ENCODE measurements at regions not wholly inside any gene's neighbourhood (a gene's known extent, or its start where the extent isn't known, plus 50 kb on each side); places are given as distances from the start of the nearest gene placed in this dataset.
"Not testable (repeated sequence)": the region's sequence is repeated elsewhere in the genome, so short reads cannot be mapped to it uniquely, and the experiment has no call there.

DNA sequence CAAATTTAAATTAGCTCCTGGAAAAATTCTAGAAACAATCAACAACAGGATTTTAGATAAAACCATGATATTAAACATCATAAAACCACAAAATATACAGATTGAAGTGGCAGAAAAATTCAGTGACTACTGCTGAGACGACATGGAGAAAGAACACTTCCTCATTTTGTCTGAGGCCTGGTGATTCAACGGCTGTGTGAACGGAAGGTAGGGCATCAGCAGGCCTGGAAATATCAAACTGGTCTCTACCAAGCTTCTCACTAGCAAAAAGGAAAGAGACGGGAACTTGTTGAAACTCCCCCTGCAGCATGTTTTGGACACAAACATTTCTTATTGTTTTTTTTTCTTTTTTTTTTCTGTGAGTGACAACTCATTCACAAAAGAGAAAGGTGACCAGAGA is 58.0 kb upstream of the AHI1 start:
- no peak for DNase-seq

DNA sequence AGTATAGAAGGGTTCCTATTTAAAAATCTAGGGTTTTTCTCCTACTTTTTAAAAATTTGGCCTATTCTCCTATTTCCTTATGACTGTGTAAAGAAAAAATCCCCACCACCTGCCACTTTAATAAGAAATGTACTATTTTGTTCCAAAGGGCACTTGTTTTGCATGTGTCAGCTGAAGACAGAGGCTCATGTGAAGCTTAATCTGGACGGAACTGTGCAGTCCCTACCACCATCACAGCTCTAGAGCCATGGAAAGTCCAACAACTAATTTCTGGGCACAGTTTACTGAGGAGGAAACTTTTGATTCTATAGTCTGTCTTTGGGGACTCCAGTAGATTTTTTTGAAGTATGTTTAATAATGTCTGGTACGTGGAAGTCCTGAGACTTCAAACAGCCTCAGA is 60.0 kb upstream of the AHI1 start:
- no peak for DNase-seq

DNA sequence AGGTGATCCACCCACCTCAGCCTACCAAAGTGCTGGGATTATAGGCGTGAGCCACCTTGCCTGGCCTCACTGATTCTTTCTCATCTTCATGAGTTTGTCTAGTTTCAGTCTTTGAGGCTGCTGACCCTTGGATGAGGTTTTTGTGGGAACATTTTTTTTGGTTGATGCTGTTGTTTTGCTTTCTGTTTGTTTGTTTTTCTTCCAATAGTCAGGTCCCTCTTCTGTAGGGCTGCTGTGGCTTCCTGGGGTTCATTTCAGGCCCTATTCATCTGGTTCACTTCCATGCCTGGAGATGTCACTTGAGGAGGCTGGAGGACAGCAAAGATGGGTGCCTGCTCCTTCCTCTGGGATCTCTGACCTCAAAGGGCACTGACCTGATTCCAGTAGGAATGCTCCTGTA is 68.1 kb upstream of the AHI1 start:
- DNase-seq, result not testable (repeated sequence)

DNA sequence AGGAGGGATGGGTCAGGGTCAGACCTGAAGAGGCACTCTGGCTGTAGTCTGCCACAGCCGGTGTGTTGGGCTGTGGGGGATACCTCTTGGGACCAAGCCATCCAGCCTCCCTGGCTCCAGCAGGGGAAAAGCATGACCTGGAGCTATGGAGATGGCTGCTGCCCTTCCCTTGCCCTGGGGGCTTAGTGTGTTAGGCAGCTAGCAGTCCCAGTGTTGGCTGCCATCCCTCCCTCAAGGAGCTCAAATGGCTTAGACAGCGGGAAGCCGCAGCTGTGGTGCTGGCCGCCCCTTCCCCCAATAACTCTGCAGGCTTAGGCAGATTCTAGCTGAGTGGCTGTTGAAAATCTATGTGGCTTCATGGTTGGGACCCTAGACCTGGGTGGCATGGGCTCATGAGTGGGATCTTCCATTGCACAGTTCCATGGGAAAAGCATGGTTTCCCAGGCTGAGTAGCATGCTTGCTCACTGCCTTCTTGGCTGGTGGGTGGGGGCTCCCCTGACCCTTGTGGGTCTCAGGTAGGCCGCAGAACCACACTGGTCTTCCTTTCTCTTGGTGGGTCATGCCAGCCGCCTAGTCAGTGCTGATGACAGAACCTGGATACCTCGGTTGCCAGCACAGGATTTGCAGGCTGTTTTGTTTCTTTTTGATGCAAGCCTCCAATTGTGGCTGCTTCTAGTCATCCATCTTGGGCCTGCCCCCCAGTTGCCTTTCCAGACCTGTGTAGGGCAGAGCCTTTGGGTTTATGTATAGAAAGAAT is 69.0 kb upstream of the AHI1 start:
- DNase-seq, result no peak

DNA sequence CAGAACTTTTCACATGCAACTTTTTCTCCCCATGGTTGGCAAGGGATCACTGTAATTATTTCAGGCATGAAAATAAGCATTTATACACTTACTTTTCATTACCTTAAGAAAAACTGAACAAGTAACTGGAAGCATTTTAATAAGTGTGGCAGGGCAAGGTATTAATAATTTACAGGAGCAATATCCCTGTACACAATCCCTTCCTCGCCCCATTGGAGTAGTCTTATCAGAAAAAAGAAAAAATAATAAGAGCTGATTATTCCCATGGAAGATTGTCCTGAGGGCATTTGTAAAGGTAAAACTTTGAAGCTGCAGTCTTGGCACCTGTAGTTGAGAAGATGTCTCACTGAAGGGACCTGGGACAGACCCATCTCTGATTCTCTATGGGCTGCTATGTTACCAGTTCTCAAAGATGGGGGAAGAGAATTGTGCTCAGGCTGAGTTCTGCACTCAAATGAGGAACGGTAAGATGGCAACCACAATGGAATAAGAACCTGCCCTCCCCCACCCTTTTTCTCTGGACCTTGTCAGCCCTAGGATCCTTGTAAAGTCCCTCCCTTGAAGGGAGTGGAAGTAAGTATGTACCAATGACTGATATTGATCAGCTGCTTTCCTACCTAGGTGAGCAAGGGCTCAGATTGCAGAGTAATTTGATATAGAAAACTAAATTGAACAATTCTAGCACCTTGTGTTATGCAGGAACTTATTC is 70.0 kb upstream of the AHI1 start:
- no peak for DNase-seq

DNA sequence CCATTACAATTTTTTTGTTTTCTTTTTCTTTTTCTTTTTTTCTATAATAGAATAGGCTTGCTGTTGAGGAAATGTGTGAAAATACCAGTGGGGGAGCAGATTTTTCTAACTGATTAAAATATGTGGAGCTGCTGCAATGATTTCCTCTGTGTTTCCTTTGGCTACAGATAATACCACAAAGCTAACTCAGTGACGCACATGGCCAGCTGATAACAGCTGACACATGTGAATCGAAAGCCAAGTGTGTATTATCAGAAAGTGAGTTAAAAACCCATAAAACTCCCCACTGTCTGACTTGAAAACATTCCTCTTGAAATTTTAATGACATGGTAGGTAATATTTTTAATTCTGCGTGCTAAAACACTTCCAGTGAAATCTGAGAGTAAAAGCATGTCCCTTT is 70.8 kb upstream of the AHI1 start:
- peak; percentile 56 for DNase-seq

DNA sequence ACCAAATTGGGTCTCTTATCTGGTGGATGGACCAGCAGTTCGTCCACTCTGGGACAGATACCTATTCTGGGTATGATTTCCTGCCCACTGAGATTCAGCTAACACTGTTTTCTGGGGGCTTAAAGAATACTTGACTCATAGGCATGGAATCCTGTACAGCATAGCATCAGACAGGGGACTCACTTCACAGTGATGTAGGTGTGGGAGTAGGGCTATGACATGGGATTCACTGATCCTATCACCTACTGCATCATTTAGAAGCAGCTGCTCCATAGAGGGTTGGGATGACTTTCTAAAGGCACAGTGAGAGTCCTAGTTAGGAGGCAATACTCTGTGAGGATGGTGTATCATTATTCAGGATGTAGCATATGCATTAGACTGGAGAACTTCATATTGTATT is 74.5 kb upstream of the AHI1 start:
- DNase-seq, result no peak

GRCh38 chr6:135575629-135576028 is 78.1 kb upstream of the AHI1 start:
- DNase-seq, result no peak

DNA sequence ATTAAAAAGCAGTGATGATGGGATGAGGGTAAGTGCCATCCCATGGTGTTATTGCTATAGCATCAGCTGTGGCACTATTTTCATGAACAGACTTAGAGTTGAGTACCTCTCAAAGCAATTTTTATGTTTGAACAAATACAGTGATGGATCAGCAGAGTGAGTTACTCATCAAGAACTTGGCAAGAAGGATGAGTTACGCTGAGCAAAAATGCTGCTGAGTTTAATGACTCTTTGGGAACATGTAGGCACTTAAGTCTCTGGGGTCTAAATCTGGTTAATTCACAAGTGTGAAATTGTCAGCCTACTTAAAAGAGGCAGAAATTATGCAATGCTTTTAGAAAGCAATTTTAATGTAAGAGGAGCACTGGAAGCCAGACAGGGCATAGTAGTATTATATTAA is 78.5 kb upstream of the AHI1 start:
- DNase-seq, result no peak

- DNase-seq, result no peak
Measured at GRCh38 chr6:135577059-135577538, 79.6 kb upstream of the AHI1 start.

GRCh38 chr6:135578976-135579375 is 81.4 kb upstream of the AHI1 start:
- DNase-seq, result no peak

DNA sequence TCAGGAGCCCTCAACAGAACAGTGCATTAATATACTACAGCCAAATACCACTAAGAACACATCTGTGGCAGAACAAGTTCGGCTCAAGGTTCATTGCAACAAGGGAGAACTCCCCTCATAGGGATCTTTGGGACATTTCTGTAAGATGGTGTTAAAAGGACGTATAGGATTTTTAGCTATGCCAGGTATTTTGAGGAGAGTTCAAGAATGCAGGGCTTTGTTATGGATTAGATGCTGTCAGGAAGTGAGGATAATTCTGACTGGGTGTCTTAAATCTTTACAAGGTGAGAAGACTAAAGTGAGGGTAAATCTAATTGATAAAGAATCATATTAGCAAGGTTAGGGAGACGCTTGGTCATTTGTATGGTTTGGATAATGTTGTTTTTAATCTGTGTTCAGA is 83.7 kb upstream of the AHI1 start:
- DNase-seq, result no peak

DNA sequence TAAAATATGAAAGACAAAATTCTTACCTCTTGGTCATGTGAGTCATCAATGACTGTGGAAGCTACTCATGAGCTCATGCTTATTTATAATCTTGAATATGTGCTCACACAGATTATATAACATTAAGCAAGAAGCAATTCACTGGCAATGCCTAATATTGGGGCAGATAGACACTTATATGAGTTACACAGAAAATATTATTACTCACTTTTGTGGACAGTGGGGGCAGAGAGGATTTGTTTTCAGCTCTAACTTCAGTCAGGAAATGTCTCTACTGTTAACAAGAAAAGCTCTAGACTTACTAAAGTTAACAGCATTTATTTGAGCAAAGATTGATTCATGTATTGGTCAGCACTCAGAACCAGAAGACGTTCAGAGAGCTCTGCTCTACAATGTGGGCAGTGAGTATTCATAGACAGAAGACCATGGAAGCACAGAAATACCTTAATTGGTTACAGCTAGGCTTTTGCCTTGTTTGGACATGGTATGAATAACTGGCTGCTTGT is 85.8 kb upstream of the AHI1 start:
- no peak for DNase-seq

- no peak for DNase-seq
Measured at GRCh38 chr6:135586388-135586787, 88.8 kb upstream of the AHI1 start.

GRCh38 chr6:135586844-135587243 is 89.3 kb upstream of the AHI1 start:
- peak; percentile 2 for DNase-seq

DNA sequence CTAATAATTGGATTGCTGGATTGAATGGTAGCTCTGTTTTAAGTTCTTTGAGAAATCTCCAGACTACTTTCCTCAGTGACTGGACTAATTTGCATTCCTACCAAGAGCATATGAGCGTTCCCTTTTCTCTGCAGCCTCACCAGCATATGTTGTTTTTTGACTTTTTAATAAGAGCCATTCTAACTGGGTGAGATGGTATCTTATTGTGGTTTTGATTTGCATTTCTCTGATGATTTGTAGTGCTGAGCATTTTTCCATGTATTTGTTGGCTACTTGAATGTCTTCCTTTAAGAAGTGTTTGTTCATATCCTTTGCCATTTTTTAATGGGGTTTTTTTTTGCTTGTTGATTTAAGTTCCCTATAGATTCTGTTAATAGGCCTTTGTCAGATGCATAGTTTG is 94.7 kb upstream of the AHI1 start:
- DNase-seq, result no peak

DNA sequence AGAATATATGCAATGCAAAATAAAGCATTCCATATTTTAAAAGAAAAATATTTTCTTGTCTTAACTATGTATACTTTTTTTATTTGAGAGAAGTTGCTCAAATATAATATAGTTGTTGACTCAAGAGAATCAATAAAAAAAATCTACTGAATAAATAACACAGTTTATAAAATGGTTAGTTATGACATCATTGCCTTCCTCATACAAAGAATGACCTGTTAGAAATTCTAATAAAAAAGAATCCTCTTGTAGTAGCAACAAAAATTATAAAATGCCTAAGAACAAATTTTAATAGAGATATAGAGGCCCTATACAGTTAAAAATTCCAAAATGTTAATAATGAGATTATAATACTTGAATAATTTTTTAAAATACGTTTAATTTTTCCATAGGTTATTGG is 96.5 kb upstream of the AHI1 start:
- DNase-seq, result no peak

- DNase-seq, result no peak
Measured at GRCh38 chr6:135600086-135600702, 102.7 kb upstream of the AHI1 start.

DNA sequence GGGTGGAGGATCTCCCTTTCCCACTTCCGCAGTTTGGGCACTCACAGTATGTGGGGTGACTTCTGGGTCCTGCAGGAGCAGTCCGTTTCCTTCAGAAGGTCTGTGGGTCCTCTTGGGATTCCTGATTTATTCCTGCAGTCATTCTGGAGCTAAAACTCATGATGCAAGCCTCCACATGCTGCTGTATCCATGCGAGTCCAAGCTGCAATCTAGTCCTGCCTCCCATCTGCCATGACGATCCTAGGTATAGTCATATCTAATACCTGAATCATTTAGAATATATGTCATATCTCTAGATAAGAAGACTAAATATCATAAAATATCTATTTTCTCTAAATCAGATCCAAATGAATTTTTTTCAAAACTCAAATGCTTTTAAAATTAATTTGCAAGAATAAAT is 103.4 kb upstream of the AHI1 start:
- DNase-seq, result no peak

DNA sequence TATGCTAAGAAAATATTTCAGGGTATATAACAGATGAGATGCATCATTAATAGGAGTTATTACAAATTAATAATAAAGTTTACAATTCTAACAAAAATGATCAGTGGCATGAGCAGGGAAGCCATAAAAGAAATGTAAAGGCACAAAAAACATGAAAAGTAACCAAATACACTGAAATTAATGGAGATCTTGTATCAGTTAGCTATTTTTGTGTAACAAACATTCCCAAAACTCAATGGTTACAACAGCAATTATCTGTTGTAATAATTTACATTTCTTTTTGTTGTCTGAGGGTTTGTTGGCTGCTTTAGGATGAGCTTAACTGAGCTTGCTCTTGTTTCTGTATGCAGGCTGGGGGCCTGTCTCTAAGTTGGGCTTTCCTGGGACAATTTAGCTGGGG is 104.3 kb upstream of the AHI1 start:
- no peak for DNase-seq

GRCh38 chr6:135603249-135603648 is 105.7 kb upstream of the AHI1 start:
- no peak for DNase-seq

GRCh38 chr6:135604035-135604860 is 106.7 kb upstream of the AHI1 start:
- no peak for DNase-seq

- DNase-seq, result no peak
Measured at GRCh38 chr6:135605278-135605790, 107.8 kb upstream of the AHI1 start.
